HG03521 (cell line): ENCODE measurements at regions not wholly inside any gene's neighbourhood (a gene's known extent, or its start where the extent isn't known, plus 50 kb on each side); places are given as distances from the start of the nearest gene placed in this dataset.

Source experiments
- ATAC-seq: cut with Tn5 transposase; IDR thresholded peaks from one replicate; pipeline ENCODE4 v1.9.1; 2021; ENCODE audit warnings: mild to moderate bottlenecking, moderate library complexity; ENCODE audit not compliant: unreplicated experiment

GRCh38 chr20:6831461-6831860 lies 64.0 kb downstream of the BMP2 start:
- ATAC-seq: no peak

GRCh38 chr20:6832811-6833210 lies 65.3 kb downstream of the BMP2 start:
- ATAC-seq: no peak

DNA sequence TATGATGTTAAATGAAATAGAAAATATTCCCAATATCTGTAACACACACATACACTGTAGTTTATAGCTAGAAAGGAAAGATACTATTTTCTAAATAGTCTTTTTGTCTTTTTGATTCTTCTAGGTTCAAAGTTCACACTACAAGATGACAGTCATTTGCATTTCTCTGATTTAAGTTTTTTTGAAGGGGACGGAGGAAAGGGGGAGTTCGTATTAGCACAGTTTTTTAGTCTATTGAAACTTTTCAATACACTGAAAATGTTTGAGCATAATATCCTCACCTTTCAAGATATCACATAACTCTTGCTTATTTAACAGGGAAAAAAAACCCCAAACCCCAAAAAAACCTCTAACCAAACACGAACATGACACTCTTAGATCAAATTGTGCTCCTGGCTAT lies 68.1 kb downstream of the BMP2 start:
- no peak for ATAC-seq

DNA sequence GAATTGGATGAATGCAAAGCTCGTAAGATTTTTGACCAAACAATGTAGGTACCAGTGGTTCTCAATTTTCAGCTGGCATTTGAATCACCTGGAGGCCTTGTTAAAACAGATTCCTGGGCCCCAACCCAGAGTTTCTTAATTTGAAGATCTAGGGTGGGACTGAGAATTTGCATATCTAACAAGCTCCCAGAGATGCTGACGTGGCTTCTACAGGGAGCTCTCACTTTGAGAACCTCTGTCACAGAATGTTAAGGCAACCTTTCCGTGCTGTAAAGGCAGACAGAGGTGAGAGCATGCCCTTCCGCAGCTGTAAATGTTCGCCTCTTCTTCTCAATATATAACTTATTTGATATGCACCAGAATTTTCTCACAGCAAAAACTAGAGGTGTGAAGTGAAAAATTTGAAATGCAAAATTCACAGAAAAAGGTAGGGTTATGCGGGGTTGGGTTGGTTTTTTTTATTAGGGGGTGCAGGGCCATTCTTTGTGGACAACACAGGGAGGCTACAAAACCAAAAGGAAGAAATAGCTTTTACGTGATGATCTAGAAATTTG lies 69.4 kb downstream of the BMP2 start:
- ATAC-seq: no peak

DNA sequence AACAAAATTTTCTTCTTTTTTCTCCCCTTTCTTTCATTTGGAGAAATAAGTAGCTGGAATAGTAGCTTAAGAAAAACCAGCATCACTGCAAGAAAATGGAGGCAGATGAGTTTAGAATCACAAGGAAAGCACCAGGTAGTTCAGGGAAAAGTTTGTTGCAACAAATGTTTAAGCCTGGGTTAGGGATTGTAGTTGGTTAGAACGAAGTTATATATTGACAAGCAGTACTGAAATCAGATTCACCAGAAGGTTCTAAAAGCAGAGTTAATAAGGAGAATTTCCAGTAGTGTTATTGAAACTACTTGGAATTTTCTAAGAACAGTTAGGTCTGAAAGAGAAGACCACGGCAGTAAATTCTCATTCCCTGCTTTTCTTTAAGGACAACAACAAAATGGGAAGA lies 70.2 kb downstream of the BMP2 start:
- ATAC-seq: no peak

GRCh38 chr20:6838181-6838826 lies 70.8 kb downstream of the BMP2 start:
- ATAC-seq: peak; percentile 78

GRCh38 chr20:6841128-6841527 lies 73.6 kb downstream of the BMP2 start:
- ATAC-seq: no peak

DNA sequence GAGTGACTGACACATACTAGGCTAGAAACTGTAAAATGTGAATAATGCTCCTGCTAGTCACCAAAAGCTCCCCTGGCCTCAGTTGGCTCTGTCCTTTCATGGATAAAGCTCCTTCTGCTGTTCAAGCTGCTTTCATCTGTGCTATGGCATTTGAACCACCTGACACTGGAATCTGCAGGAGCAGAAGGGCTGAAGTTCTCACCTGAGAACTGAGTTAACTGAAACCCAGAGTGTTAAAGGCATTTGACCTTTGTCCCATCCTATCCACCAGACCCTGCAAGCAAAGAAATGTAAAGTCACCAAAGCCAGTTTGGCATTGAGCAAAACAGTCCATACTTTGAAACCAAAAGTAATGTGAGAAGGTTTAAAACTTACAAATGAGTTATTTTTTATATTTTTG lies 77.7 kb downstream of the BMP2 start:
- no peak for ATAC-seq

DNA sequence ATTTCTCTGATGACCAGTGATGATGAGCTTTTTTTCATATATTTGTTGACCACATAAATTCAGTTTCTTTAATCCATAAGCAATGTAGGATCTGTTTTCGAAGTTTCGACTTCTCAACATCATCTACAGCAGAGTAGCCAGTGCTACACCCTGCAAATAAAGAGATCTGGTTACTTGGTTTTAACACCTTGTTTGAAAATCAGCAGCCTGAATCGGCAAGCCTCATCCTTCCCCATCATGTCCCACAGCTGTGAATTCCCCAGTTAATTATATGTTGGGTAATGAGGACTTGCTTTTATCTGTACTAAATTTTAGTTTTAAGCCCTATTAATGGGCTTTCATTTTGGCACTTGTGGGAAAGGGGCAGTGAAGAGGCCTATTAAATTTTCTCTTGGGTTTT lies 80.6 kb downstream of the BMP2 start:
- ATAC-seq: no peak

DNA sequence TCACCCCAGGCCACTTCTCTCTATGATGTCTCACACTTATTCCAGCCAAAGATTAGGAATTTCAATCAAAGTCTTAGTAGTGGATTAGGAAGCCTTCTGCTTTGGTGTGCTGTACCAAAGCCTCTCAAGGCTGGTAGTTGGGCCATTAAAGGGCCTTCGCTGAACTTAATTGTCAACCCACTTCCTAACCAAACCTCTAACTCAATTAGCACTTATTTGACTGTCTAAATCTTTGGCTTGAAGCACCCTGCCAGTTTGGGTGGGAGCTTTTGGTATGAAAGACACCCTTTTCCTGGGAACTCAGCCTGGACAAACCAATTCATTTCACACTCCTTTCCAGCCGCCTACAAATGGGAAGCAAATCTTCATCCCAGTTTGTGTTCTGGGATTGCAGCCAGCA lies 81.5 kb downstream of the BMP2 start:
- ATAC-seq: no peak

DNA sequence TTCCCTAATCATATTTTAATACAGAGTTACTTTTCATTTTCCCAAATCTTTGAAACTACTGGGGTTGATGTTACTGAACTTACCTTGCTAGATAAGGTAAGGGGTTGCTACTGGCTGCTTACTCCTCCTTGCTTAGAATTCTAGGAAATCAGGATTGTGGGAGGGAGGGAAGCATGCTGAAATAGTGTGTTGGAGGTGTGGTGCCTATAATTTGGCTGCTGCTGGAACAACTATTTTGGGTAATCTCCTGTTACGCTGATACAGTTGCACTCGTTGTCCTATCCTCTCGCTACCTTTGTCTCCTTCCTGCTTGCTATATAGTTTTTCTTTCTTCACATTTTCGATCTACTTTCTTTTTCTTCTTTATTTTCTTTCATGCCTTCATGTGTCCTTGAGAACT lies 83.7 kb downstream of the BMP2 start:
- ATAC-seq: no peak

GRCh38 chr20:6852478-6852877 lies 85.0 kb downstream of the BMP2 start:
- ATAC-seq: no peak

- no peak for ATAC-seq
Observed at GRCh38 chr20:6855104-6855503, 87.6 kb downstream of the BMP2 start.

DNA sequence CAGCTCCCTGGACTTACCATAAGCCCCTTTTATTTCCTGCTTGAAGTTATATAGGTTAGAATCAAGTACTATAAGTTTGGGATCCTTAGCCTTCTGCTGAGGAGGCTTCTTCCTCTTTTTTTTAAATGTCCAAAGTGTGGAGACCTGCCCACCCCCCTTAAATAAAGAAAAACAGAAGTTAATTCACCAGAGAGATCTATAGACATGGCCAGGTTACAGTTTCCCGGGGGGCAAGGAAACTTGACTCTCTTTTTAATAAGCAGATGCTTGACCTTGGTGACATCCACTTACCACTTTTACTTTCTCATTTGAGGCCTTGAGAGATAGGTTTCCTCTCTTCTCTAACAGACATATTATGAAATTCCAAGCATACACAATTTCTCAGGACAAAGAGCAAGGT lies 88.3 kb downstream of the BMP2 start:
- ATAC-seq: no peak

DNA sequence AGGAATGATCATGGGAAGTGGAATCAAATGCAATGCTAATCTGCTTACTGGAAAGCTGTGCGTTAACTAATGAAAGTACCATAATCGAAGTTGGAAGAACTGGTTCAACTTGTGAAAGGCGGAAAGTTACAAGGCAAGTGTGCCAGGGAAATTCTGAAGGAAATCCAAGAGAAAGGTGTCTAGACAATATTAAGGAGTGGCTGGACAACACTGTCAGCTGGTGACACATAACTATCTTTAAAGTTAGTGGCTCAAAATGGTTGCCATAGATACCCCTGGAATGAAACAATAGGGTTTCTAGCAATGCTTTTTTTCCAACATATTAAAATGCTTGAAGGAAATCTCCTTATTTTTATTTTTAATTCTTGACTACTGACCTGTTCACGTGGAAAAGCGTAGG lies 90.4 kb downstream of the BMP2 start:
- no peak for ATAC-seq

GRCh38 chr20:6863355-6863754 lies 95.9 kb downstream of the BMP2 start:
- no peak for ATAC-seq

DNA sequence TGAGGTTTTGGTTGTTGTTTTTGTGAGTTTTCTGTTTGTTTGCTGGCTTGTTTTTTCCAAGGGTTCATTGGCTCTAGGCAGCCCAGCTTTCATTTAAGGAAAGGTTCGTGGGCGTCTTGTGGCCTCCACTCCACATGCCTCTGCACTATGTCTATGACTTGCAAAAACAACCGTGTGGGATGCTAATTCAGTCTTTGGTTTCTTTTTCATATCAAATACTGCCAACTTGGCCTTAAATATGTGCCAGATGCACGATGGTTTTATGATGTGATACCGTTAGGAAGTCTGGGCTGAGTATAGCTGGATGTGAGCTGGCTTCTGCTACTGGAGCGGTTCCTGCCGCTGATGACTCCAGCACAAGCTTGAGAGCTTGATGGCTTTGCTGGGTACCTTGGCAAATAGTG lies 96.3 kb downstream of the BMP2 start:
- no peak for ATAC-seq

- no peak for ATAC-seq
Observed at GRCh38 chr20:6864740-6865139, 97.3 kb downstream of the BMP2 start.

DNA sequence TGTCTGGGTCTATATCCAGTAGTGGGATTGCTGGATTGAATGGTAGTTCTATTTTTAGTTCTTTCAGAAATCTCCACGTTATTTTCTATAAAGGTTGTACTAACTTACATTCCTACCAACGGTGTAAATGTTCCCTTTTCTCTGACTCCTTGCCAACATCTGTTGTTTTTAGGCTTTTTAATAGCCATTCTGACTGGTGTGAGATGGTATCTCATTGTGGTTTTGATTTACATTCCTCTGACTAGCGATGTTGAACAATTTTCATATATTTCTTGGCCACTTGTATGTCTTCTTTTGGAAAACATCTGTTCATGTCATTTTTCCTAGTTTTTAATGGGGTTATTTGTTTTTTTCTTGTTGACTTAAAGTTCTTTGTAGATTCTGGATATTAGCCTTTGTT lies 99.3 kb downstream of the BMP2 start:
- ATAC-seq: no peak

- ATAC-seq: no peak
Observed at GRCh38 chr20:6868861-6869260, 101.4 kb downstream of the BMP2 start.

DNA sequence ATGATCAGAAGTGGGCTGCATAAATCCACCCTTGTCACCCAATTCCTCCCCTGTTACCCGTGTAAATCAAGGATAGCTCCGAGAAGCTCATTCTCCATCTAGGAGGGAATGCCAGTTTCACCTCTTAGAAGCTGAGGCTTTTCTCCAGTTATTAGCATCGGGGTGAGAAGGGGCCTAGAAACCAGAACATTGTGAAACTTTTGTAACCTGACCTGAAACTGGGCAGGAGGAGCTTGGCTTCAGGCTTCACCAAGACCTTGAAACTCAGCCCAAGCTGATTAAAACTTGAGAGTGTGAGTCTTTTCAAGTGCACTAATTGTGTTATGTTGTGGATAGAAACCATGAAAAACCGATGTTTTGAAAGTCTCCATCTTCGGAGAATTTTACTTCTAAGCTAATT lies 103.1 kb downstream of the BMP2 start:
- no peak for ATAC-seq

- ATAC-seq: no peak
Observed at GRCh38 chr20:6877633-6878032, 110.1 kb downstream of the BMP2 start.

DNA sequence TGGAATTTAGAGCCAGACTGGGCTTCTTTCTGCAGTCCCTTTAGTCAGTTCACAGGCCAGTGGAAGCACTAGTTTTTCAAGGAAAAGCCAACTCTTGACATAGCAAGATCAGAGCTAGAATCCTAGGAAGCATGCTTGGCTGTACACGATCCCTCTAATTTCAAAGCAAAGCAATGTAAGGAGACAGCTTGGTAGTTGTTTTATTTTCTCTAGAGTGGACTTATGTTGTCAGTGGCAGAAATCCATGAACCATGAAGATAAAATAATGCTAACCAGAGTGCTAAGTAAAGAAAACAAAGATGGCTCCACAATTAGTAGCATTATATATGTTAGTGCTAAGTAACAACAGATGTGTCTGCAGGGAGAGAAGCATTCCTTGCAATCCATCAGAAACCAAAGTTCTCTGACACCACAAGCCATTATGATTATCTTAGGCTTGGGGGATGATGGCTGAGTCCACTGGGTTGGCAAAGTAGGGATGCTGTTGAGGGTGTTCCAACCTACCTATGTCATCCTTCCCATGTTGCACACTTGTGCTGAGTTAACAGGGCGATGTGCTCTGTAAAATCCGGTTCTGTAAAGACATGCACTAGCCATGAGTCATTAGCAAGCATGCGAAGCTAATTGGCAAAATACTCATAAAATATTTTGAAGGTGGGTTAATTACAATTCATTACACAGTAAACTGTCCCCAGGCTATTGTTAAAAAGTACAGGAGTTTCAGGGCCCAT lies 115.2 kb downstream of the BMP2 start:
- no peak for ATAC-seq
